ENCODE measurements at regions not wholly inside any gene's neighbourhood (a gene's known extent, or its start where the extent isn't known, plus 50 kb on each side); places are given as distances from the start of the nearest gene placed in this dataset.

- no peak overlapping the region for H3K4me3 ChIP-seq (ENCODE audit: low read depth, low read length)
- no peak for DNase-seq (ENCODE audit: low read depth)
- TF ChIP-seq, protein P1, sequence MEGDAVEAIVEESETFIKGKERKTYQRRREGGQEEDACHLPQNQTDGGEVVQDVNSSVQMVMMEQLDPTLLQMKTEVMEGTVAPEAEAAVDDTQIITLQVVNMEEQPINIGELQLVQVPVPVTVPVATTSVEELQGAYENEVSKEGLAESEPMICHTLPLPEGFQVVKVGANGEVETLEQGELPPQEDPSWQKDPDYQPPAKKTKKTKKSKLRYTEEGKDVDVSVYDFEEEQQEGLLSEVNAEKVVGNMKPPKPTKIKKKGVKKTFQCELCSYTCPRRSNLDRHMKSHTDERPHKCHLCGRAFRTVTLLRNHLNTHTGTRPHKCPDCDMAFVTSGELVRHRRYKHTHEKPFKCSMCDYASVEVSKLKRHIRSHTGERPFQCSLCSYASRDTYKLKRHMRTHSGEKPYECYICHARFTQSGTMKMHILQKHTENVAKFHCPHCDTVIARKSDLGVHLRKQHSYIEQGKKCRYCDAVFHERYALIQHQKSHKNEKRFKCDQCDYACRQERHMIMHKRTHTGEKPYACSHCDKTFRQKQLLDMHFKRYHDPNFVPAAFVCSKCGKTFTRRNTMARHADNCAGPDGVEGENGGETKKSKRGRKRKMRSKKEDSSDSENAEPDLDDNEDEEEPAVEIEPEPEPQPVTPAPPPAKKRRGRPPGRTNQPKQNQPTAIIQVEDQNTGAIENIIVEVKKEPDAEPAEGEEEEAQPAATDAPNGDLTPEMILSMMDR (IDR thresholded peaks at IDR 0.05; ENCODE audit: low read depth, low read length) = no peak
- TF ChIP-seq MYC (IDR thresholded peaks at IDR 0.05; ENCODE audit: low read depth, low read length) (no peak), POLR2A (IDR thresholded peaks at IDR 0.05; ENCODE audit: extremely low read depth, insufficient read length) (no peak)
- TF ChIP-seq, protein P2, sequence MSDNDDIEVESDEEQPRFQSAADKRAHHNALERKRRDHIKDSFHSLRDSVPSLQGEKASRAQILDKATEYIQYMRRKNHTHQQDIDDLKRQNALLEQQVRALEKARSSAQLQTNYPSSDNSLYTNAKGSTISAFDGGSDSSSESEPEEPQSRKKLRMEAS (IDR thresholded peaks at IDR 0.05; ENCODE audit: low read depth, low read length) = no peak
These were observed 735.1 kb downstream of the GLUD2 start for GRCh38 chrX:121782544-121782943.

DNA sequence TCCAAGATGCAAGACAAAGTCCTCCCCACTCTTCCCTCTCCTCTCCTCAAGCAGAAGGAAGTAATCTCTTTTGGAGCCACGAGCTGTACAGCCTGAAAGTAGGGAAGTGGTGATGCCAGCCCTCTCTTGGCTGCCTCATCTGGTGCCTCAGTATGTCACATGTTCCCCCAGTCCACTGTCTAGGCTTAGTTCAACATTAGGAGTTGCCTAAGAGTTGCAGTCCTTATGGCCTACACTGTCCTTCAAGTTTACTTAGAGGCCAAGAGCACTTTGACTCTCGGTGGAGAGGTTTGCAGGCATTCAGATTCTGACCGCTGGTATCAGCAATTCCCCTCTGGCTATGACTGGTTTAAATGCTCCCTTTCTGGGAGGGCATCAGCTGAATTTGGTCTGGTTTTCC is 735.6 kb downstream of the GLUD2 start:
- DNase-seq (ENCODE audit: low read depth) = no peak
- TF ChIP-seq POLR2A (IDR thresholded peaks at IDR 0.05; ENCODE audit: extremely low read depth, insufficient read length) = no peak
- TF ChIP-seq MYC (IDR thresholded peaks at IDR 0.05; ENCODE audit: low read depth, low read length) = no peak
- TF ChIP-seq, protein P2 (IDR thresholded peaks at IDR 0.05; ENCODE audit: low read depth, low read length) = no peak
- TF ChIP-seq, protein P1 (IDR thresholded peaks at IDR 0.05; ENCODE audit: low read depth, low read length) = no peak

GRCh38 chrX:121802881-121803412 is 755.5 kb downstream of the GLUD2 start:
- no peak for DNase-seq (ENCODE audit: low read depth)
- TF ChIP-seq POLR2A (IDR thresholded peaks at IDR 0.05; ENCODE audit: extremely low read depth, insufficient read length) (no peak), MYC (IDR thresholded peaks at IDR 0.05; ENCODE audit: low read depth, low read length) (no peak)
- TF ChIP-seq, protein P1 (IDR thresholded peaks at IDR 0.05; ENCODE audit: low read depth, low read length) = no peak
- TF ChIP-seq, protein P2 (IDR thresholded peaks at IDR 0.05; ENCODE audit: low read depth, low read length) = no peak

More for the DNA sequence above, 735.6 kb downstream of the GLUD2 start:
- H3K4me3 ChIP-seq (ENCODE audit: low read depth, low read length) = no peak overlapping the region

GRCh38 chrX:121823406-121823805 is 776.0 kb downstream of the GLUD2 start:
- no peak for DNase-seq (ENCODE audit: low read depth)
- TF ChIP-seq, protein P2 (IDR thresholded peaks at IDR 0.05; ENCODE audit: low read depth, low read length) = no peak
- TF ChIP-seq POLR2A (IDR thresholded peaks at IDR 0.05; ENCODE audit: extremely low read depth, insufficient read length) (no peak), MYC (IDR thresholded peaks at IDR 0.05; ENCODE audit: low read depth, low read length) (no peak)
- TF ChIP-seq, protein P1 (IDR thresholded peaks at IDR 0.05; ENCODE audit: low read depth, low read length) = no peak
- H3K4me3 ChIP-seq (ENCODE audit: low read depth, low read length) = no peak overlapping the region

More at GRCh38 chrX:121802881-121803412, 755.5 kb downstream of the GLUD2 start:
- H3K4me3 ChIP-seq (ENCODE audit: low read depth, low read length) = no peak overlapping the region

DNA sequence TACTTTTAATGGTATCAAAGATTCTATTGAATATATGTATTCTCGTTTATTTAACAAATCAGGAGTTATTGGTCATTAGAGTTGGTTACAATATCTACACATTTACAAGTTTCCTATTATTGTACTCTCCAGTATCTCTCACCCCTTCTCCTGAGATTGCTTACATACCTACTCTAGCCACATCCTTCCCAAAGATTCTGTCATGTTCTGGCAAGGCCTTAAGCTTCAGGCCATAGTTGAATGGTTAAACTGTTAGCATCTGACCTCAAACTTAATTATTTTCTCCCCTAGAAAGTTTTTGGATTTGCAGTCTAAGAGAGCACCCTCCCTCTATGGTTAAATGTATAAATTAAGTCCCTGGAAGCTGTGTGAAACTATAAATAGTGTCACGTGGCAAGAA is 784.2 kb downstream of the GLUD2 start:
- no peak for TF ChIP-seq MYC (IDR thresholded peaks at IDR 0.05; ENCODE audit: low read depth, low read length)
- no peak for TF ChIP-seq POLR2A (IDR thresholded peaks at IDR 0.05; ENCODE audit: extremely low read depth, insufficient read length)
- TF ChIP-seq, protein P2 (IDR thresholded peaks at IDR 0.05; ENCODE audit: low read depth, low read length) = no peak
- TF ChIP-seq, protein P1 (IDR thresholded peaks at IDR 0.05; ENCODE audit: low read depth, low read length) = no peak
- H3K4me3 ChIP-seq (ENCODE audit: low read depth, low read length) = no peak overlapping the region
- no peak for DNase-seq (ENCODE audit: low read depth)

Data from NB4 (cell line).